ENCODE measurements at regions not wholly inside any gene's neighbourhood (a gene's known extent, or its start where the extent isn't known, plus 50 kb on each side); places are given as distances from the start of the nearest gene placed in this dataset.

GRCh38 chr5:61256474-61256873, 75.6 kb upstream of the ZSWIM6 start:
- H3K36me3 ChIP-seq, result no peaks in the 10 kb centered on the region
- peaks cover 4% of the 10 kb centered on the region; the same call in 1 of the 2 replicates for H3K4me1 ChIP-seq
- H3K9me3 ChIP-seq, result no peaks in the 10 kb centered on the region
- H3K4me3 ChIP-seq (ENCODE audit: low read depth, low read length), result no peak overlapping the region
- TF ChIP-seq CTCF (IDR thresholded peaks at IDR 0.05; ENCODE audit: low read depth, low read length), result no peak
- DNase-seq, result no peak
- no peaks in the 10 kb centered on the region for H3K27me3 ChIP-seq

- Histone ChIP-seq H3K4me1 (peaks cover 4% of the 10 kb centered on the region; the same call in 1 of the 2 replicates), H3K4me3 (ENCODE audit: low read depth, low read length) (no peak overlapping the region), H3K9me3 (no peaks in the 10 kb centered on the region), H3K27me3 (no peaks in the 10 kb centered on the region), H3K36me3 (no peaks in the 10 kb centered on the region)
- no peak for DNase-seq
- TF ChIP-seq CTCF (IDR thresholded peaks at IDR 0.05; ENCODE audit: low read depth, low read length), result no peak
Observed at GRCh38 chr5:61257421-61257820, 74.6 kb upstream of the ZSWIM6 start.

GRCh38 chr5:61261136-61261535, 70.9 kb upstream of the ZSWIM6 start:
- no peaks in the 10 kb centered on the region for H3K27me3 ChIP-seq
- H3K4me1 ChIP-seq, result peaks cover 4% of the 10 kb centered on the region; the same call in 1 of the 2 replicates
- TF ChIP-seq CTCF (IDR thresholded peaks at IDR 0.05; ENCODE audit: low read depth, low read length), result no peak
- no peak for DNase-seq
- no peak overlapping the region for H3K4me3 ChIP-seq (ENCODE audit: low read depth, low read length)
- H3K9me3 ChIP-seq, result no peaks in the 10 kb centered on the region
- no peaks in the 10 kb centered on the region for H3K36me3 ChIP-seq

GRCh38 chr5:61262080-61262479, 70.0 kb upstream of the ZSWIM6 start:
- Histone ChIP-seq H3K4me1 (peaks cover 4% of the 10 kb centered on the region; the same call in 1 of the 2 replicates), H3K4me3 (ENCODE audit: low read depth, low read length) (no peak overlapping the region), H3K27me3 (no peaks in the 10 kb centered on the region), H3K9me3 (no peaks in the 10 kb centered on the region), H3K36me3 (no peaks in the 10 kb centered on the region)
- no peak for DNase-seq
- TF ChIP-seq CTCF (IDR thresholded peaks at IDR 0.05; ENCODE audit: low read depth, low read length), result no peak

GRCh38 chr5:61263072-61263471, 69.0 kb upstream of the ZSWIM6 start:
- no peak for DNase-seq
- Histone ChIP-seq H3K4me3 (ENCODE audit: low read depth, low read length) (no peak overlapping the region), H3K9me3 (no peaks in the 10 kb centered on the region), H3K4me1 (peaks cover 4% of the 10 kb centered on the region; the same call in 1 of the 2 replicates), H3K36me3 (no peaks in the 10 kb centered on the region), H3K27me3 (no peaks in the 10 kb centered on the region)
- TF ChIP-seq CTCF (IDR thresholded peaks at IDR 0.05; ENCODE audit: low read depth, low read length), result no peak

- Histone ChIP-seq H3K4me1 (peaks cover 4% of the 10 kb centered on the region; the same call in 1 of the 2 replicates), H3K36me3 (no peaks in the 10 kb centered on the region), H3K4me3 (ENCODE audit: low read depth, low read length) (no peak overlapping the region), H3K9me3 (no peaks in the 10 kb centered on the region), H3K27me3 (no peaks in the 10 kb centered on the region)
- no peak for TF ChIP-seq CTCF (IDR thresholded peaks at IDR 0.05; ENCODE audit: low read depth, low read length)
- DNase-seq, result no peak
Observed at GRCh38 chr5:61263561-61264272, 68.3 kb upstream of the ZSWIM6 start.

Data from BE2C (cell line).